Hepatocyte (in vitro differentiated cells): ENCODE measurements at regions not wholly inside any gene's neighbourhood (a gene's known extent, or its start where the extent isn't known, plus 50 kb on each side); places are given as distances from the start of the nearest gene placed in this dataset.
"Not testable (repeated sequence)": the region's sequence is repeated elsewhere in the genome, so short reads cannot be mapped to it uniquely, and the experiment has no call there.

Experiments used
- DNase-seq: peaks from one replicate; pipeline ENCODE4 v3.0.0-alpha.2; 2016; ENCODE audit warnings: low spot score
- H2AFZ ChIP-seq: fragments of 200-600 bp; sonication (generic); 2 replicates; pipeline ENCODE4 v1.6.0; 2016; ENCODE audit warnings: antibody characterized with exemption, mild to moderate bottlenecking
- H3K27ac ChIP-seq: fragments of 200-600 bp; sonication (generic); 2 replicates; pipeline ENCODE4 v1.5.1; 2016; ENCODE audit warnings: mild to moderate bottlenecking
- H3K27me3 ChIP-seq: fragments of 200-600 bp; sonication (generic); 2 replicates; pipeline ENCODE4 v1.6.1; 2016
- H3K36me3 ChIP-seq: fragments of 200-600 bp; sonication (generic); replicated peaks from 2 replicates; pipeline ENCODE4 v1.5.1; 2016; ENCODE audit warnings: low read depth; ENCODE audit not compliant: insufficient read depth
- H3K4me1 ChIP-seq: fragments of 200-600 bp; sonication (generic); 2 replicates; pipeline ENCODE4 v1.5.1; 2016; ENCODE audit warnings: mild to moderate bottlenecking, moderate library complexity; ENCODE audit not compliant: insufficient read depth
- H3K4me2 ChIP-seq: fragments of 200-600 bp; sonication (generic); 2 replicates; pipeline ENCODE4 v1.6.0; 2016
- H3K4me3 ChIP-seq: fragments of 200-600 bp; sonication (generic); 2 replicates; pipeline ENCODE4 v1.5.1; 2016; ENCODE audit warnings: mild to moderate bottlenecking
- H3K79me2 ChIP-seq: fragments of 200-600 bp; sonication (generic); 2 replicates; pipeline ENCODE4 v1.6.0; 2017; ENCODE audit warnings: mild to moderate bottlenecking
- H3K9me2 ChIP-seq: fragments of 200-600 bp; sonication (generic); replicated peaks from 2 replicates; pipeline ENCODE4 v1.6.0; 2017; ENCODE audit warnings: mild to moderate bottlenecking; ENCODE audit not compliant: insufficient read depth
- H3K9me3 ChIP-seq: fragments of 200-600 bp; sonication (generic); 2 replicates; pipeline ENCODE4 v1.5.1; 2016; ENCODE audit warnings: low read depth, mild to moderate bottlenecking
- H4K20me1 ChIP-seq: fragments of 200-600 bp; sonication (generic); 2 replicates; pipeline ENCODE4 v1.6.0; 2016; ENCODE audit warnings: mild to moderate bottlenecking; ENCODE audit not compliant: insufficient read depth, poor library complexity, severe bottlenecking
- CTCF ChIP-seq: fragments of 200-600 bp; sonication (generic); IDR thresholded peaks from 2 replicates; pipeline ENCODE4 v1.5.1; 2016; ENCODE audit warnings: antibody characterized with exemption, mild to moderate bottlenecking; ENCODE audit not compliant: poor library complexity
- EZH2 ChIP-seq: fragments of 200-600 bp; sonication (generic); IDR thresholded peaks from 2 replicates; pipeline ENCODE4 v1.6.1; 2016; ENCODE audit warnings: antibody characterized with exemption, mild to moderate bottlenecking, borderline replicate concordance
- EZH2phosphoT487 ChIP-seq: fragments of 200-600 bp; sonication (generic); IDR thresholded peaks from one replicate; pipeline ENCODE4 v1.6.1; 2018; ENCODE audit warnings: antibody characterized with exemption, mild to moderate bottlenecking, low read depth, moderate library complexity; ENCODE audit not compliant: unreplicated experiment, severe bottlenecking
- WGBS: methylation state at CpG from one replicate; pipeline ENCODE4 v1.1.6; 2016; ENCODE audit warnings: low lambda C conversion rate; ENCODE audit errors: missing lambda C conversion rate; 5-methylcytosine and 5-hydroxymethylcytosine counted together

DNA sequence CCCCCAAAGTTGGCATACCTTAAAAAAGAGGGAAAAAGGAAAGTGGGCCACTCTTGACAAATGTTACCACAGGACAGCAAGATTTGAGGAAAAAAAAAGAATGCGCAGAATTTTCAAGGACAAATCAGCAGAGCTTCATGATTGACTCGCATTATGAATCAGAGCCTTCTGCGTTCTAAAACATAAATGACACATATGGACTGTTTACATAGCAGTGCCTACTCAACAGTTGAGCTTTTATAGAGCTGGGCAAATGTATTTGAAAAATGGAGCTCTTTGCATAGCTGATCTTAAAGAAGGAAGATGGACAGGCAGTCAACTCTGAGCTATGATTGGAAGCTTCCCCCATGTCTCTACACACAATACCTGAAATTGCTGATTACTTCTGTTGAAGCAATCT lies 213.2 kb upstream of the NT5E start:
- Histone ChIP-seq H3K4me2 (no peak overlapping the region), H3K27me3 (no peaks in the 10 kb centered on the region), H3K36me3 (no peaks in the 10 kb centered on the region), H4K20me1 (no peaks in the 10 kb centered on the region), H3K27ac (no peak overlapping the region), H3K4me1 (no peaks in the 10 kb centered on the region), H2AFZ (no peak overlapping the region), H3K9me3 (no peaks in the 10 kb centered on the region), H3K9me2 (no peaks in the 10 kb centered on the region), H3K79me2 (no peaks in the 10 kb centered on the region), H3K4me3 (no peak overlapping the region)
- 93% methylated on average over 3 of the region's 3 CpGs for WGBS
- DNase-seq, result no peak
- TF ChIP-seq EZH2phosphoT487 (no peak), EZH2 (no peak)

- 72% methylated on average over 1 of the region's 1 CpG for WGBS
Measured at GRCh38 chr6:85227345-85227744, 222.5 kb upstream of the NT5E start.

GRCh38 chr6:85212794-85213193 lies 237.1 kb upstream of the NT5E start:
- not testable (repeated sequence) for H2AFZ ChIP-seq, H3K27ac ChIP-seq, H4K20me1 ChIP-seq, H3K4me3 ChIP-seq, DNase-seq, H3K4me2 ChIP-seq, H3K36me3 ChIP-seq, H3K27me3 ChIP-seq, H3K4me1 ChIP-seq, H3K79me2 ChIP-seq, H3K9me3 ChIP-seq, H3K9me2 ChIP-seq
- WGBS, result 75% methylated on average over 5 of the region's 5 CpGs

More at GRCh38 chr6:85227345-85227744, 222.5 kb upstream of the NT5E start:
- H3K27me3 ChIP-seq, H3K9me2 ChIP-seq, H4K20me1 ChIP-seq, H3K4me2 ChIP-seq, H2AFZ ChIP-seq, H3K9me3 ChIP-seq, H3K79me2 ChIP-seq, H3K27ac ChIP-seq, H3K4me3 ChIP-seq, H3K36me3 ChIP-seq, H3K4me1 ChIP-seq, DNase-seq: not testable (repeated sequence)

DNA sequence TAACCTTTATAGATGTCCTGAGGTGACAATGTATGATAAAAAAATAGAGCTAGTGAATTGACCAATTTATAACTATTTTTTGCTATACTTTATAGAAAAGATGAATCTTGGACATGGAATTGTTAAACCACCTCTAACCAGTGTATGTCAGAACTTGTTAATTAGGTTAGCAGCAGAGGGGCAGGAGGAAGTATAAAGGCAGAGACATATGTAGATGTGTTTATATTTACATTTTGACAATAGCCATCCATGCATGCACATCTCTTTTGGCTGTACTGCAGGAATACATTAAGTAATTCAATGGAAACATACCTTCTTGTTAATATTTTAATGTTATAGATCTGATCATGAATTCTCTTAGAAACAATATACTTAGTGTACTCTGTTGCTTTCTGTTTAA lies 254.6 kb upstream of the NT5E start:
- H3K4me1 ChIP-seq, result no peaks in the 10 kb centered on the region
- no peak overlapping the region for H3K4me3 ChIP-seq
- H3K79me2 ChIP-seq, result no peaks in the 10 kb centered on the region
- H3K9me2 ChIP-seq, result no peaks in the 10 kb centered on the region
- no peaks in the 10 kb centered on the region for H4K20me1 ChIP-seq
- H3K9me3 ChIP-seq, result no peaks in the 10 kb centered on the region
- no peak overlapping the region for H3K27ac ChIP-seq
- H3K27me3 ChIP-seq, result no peaks in the 10 kb centered on the region
- no peak for DNase-seq
- no peak overlapping the region for H2AFZ ChIP-seq
- no peaks in the 10 kb centered on the region for H3K36me3 ChIP-seq
- no peak overlapping the region for H3K4me2 ChIP-seq
- TF ChIP-seq CTCF (no peak), EZH2 (no peak), EZH2phosphoT487 (no peak)

GRCh38 chr6:85193339-85193738 lies 256.5 kb upstream of the NT5E start:
- H3K27ac ChIP-seq, result no peak overlapping the region
- H3K9me3 ChIP-seq, result no peaks in the 10 kb centered on the region
- H3K27me3 ChIP-seq, result no peaks in the 10 kb centered on the region
- no peaks in the 10 kb centered on the region for H3K79me2 ChIP-seq
- WGBS, result 88% methylated on average over 3 of the region's 3 CpGs
- no peaks in the 10 kb centered on the region for H3K36me3 ChIP-seq
- TF ChIP-seq CTCF, result no peak
- no peak for TF ChIP-seq EZH2phosphoT487
- no peak for TF ChIP-seq EZH2
- no peak overlapping the region for H3K4me3 ChIP-seq
- H4K20me1 ChIP-seq, result no peaks in the 10 kb centered on the region
- no peaks in the 10 kb centered on the region for H3K4me1 ChIP-seq
- no peak for DNase-seq
- no peaks in the 10 kb centered on the region for H3K9me2 ChIP-seq
- no peak overlapping the region for H3K4me2 ChIP-seq
- H2AFZ ChIP-seq, result no peak overlapping the region
